Activated CD8-positive, alpha-beta T cell treated with anti-CD3 and anti-CD28 coated beads for 36 hours (primary cell): ENCODE measurements at regions not wholly inside any gene's neighbourhood (a gene's known extent, or its start where the extent isn't known, plus 50 kb on each side); places are given as distances from the start of the nearest gene placed in this dataset.

Source experiments
- ATAC-seq: fragments of 200-7000 bp; cut with Tn5 transposase; one replicate; pipeline ENCODE4 v1.10.0; 2021; ENCODE audit warnings: mild to moderate bottlenecking, moderate library complexity
- CTCF ChIA-PET: fragments of 350-600 bp; sonication (Branson Sonifier 250); formaldehyde crosslinking; loops from one replicate; lab custom pipeline; 2021; ENCODE audit warnings: antibody characterized with exemption; lab: Charles Lee
- POLR2A ChIA-PET: fragments of 350-600 bp; sonication (Branson Sonifier 250); formaldehyde crosslinking; loops from one replicate; lab custom pipeline; 2021; ENCODE audit warnings: antibody characterized with exemption; lab: Charles Lee
- DNase-seq: peaks from one replicate; pipeline ENCODE4 v3.0.0-alpha.2; 2020
- H3K27ac Mint-ChIP-seq: one replicate; pipeline ENCODE4 v1.8.0; 2021; ENCODE audit warnings: mild to moderate bottlenecking, mixed read lengths
- H3K27me3 Mint-ChIP-seq: one replicate; pipeline ENCODE4 v1.8.0; 2021; ENCODE audit warnings: mixed read lengths
- H3K36me3 Mint-ChIP-seq: one replicate; pipeline ENCODE4 v1.8.0; 2021; ENCODE audit warnings: low read depth, mixed read lengths
- H3K4me1 Mint-ChIP-seq: one replicate; pipeline ENCODE4 v1.8.0; 2021; ENCODE audit warnings: low read depth, mixed read lengths
- H3K4me3 Mint-ChIP-seq: one replicate; pipeline ENCODE4 v1.8.0; 2021; ENCODE audit warnings: mild to moderate bottlenecking, moderate library complexity, mixed read lengths
- H3K9me3 Mint-ChIP-seq: one replicate; pipeline ENCODE4 v1.8.0; 2021; ENCODE audit warnings: mixed read lengths
- CTCF ChIP-seq: fragments of 200-600 bp; IDR thresholded peaks from one replicate; pipeline ENCODE4 v1.8.0; 2022; ENCODE audit warnings: antibody characterized with exemption, mild to moderate bottlenecking
- intact Hi-C: fragments of 100-400 bp; cut with micrococcal nuclease; formaldehyde crosslinking; loops from one replicate; pipeline ENCODE4 v1.10.0; 2022

DNA sequence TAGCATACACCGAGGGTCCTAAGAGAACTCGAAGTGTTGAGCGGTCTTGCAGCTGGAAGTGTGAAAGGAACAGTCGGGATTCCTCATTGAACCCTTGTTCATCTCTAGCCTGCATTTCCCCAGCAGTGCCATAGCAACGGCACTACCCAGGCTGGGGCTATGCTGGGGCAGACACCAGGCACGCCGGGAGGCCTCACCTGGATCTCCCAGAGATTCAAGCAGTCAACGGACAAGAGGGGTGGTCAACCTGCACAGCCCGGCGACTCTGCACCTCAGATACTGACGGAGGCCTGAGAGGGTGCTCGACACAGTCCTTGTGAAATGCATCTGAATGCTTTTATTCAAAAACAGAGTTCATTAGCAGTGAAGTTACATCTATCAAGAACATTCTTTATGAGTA, 604.2 kb downstream of the GALR1 start:
- intact Hi-C loops, result no loop called here
- POLR2A ChIA-PET, result no interaction called here
- DNase-seq, result no peak

DNA sequence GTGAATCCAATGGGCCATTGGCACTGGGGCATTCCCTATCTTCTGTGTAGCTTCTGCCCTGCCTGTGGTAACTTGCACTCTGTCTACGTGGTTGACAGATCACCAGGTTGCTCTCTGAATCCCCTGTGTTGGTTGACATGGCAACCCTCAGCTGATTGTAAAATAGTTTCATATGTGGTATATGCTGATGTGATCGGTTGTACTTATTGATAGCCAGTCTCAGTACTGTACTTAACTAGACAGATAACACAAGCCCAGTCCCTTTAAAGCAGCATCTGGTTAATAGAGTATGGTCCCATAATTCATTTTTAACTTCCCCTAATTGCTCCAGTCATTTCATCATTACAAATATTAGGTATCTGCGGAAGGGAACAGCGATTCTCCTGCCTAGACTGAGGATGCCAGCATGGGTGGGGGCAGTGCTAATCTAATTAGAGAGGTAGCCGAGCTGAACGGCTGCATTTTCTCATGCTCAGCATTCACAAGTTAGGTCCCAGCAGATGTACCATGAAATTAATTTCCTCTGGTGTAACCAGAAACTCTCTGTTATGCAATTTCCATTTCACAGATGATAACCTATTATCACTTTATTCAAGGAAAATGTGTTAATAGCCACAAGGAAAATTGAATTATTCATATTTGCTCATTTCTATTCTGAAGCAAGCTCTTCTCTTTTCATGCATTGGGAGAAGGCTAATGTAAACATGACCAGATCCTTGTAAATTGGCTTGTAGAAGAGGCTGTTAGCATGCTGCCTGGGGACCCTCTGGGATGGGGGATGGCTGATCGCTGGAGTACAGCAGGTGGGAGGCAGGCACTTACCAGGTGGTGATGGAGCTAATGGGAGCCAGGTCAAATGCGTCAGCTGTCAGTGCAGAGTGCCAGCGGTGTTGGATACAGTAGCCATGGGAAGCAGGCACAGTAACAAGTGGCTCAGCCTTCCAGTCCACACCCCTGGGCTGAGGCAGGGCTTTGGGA, 608.3 kb downstream of the GALR1 start:
- intact Hi-C loops, result no loop called here
- H3K27me3 Mint-ChIP-seq, result peaks cover 4% of the 10 kb centered on the region
- TF ChIP-seq CTCF, result no peak
- H3K9me3 Mint-ChIP-seq, result no peaks in the 10 kb centered on the region
- no peaks in the 10 kb centered on the region for H3K36me3 Mint-ChIP-seq
- H3K4me1 Mint-ChIP-seq, result no peaks in the 10 kb centered on the region
- CTCF ChIA-PET, result no interaction called here
- no peak for ATAC-seq
- no peak for DNase-seq
- no peak overlapping the region for H3K4me3 Mint-ChIP-seq
- POLR2A ChIA-PET, result no interaction called here
- no peak overlapping the region for H3K27ac Mint-ChIP-seq

More for the DNA sequence above, 604.2 kb downstream of the GALR1 start:
- H3K27ac Mint-ChIP-seq, result no peak overlapping the region
- no peak overlapping the region for H3K4me3 Mint-ChIP-seq
- peaks cover 6% of the 10 kb centered on the region for H3K27me3 Mint-ChIP-seq
- no peaks in the 10 kb centered on the region for H3K9me3 Mint-ChIP-seq
- no peak for ATAC-seq
- H3K36me3 Mint-ChIP-seq, result no peaks in the 10 kb centered on the region
- CTCF ChIA-PET, result no interaction called here
- no peak for TF ChIP-seq CTCF
- H3K4me1 Mint-ChIP-seq, result no peaks in the 10 kb centered on the region

GRCh38 chr18:77859634-77860033, 610.0 kb downstream of the GALR1 start:
- ChIA-PET POLR2A (no interaction called here), CTCF (no interaction called here)
- H3K9me3 Mint-ChIP-seq, result no peaks in the 10 kb centered on the region
- ATAC-seq, result no peak
- intact Hi-C loops, result no loop called here
- H3K36me3 Mint-ChIP-seq, result no peaks in the 10 kb centered on the region
- no peak overlapping the region for H3K27ac Mint-ChIP-seq
- no peak overlapping the region for H3K4me3 Mint-ChIP-seq
- H3K4me1 Mint-ChIP-seq, result no peaks in the 10 kb centered on the region
- H3K27me3 Mint-ChIP-seq, result peaks cover under 1% of the 10 kb centered on the region
- no peak for TF ChIP-seq CTCF
- no peak for DNase-seq

DNA sequence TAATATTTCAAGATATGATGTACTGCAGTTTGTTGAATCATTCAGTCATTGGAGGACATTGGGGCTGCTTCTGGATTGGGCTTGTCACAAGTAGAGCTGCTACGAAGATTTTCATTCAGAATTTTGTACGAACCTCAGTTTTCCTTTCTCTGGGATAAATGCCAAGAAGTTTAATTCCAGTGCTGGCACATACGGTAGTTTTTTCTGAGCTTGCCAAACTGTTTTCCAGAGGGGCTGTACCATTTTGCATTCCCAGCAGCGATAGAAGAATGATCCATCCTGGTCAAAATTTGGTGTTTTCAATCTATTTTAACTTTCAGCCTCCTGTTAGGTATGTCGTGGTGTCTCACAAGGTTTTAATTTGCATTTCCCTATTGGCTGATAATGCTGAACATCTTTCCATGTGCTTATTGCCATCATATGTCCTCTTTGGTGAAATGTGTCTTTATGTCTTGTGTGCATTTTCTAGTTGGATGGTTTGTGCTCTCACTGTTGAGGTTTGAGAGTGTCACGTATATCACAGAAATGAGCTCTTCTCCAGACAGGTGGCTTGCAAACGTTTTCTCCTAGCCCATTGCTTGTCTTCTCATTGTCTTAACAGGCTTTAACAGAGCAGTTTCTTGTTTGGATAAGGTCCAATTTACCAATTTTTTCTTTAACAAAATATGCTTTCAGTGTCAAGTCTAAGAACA, 612.6 kb downstream of the GALR1 start:
- ChIA-PET POLR2A (interaction anchor here (0.6 kb wide), 1 partner anchor 78 kb away, joined by 3 read pairs; no protein-coding TSS in a partner anchor), CTCF (no interaction called here)
- H3K9me3 Mint-ChIP-seq, result no peaks in the 10 kb centered on the region
- H3K27ac Mint-ChIP-seq, result no peak overlapping the region
- TF ChIP-seq CTCF, result no peak
- DNase-seq (no peak), ATAC-seq (no peak)
- intact Hi-C loops, result no loop called here
- H3K36me3 Mint-ChIP-seq, result no peaks in the 10 kb centered on the region
- H3K4me3 Mint-ChIP-seq, result no peak overlapping the region
- no peaks in the 10 kb centered on the region for H3K27me3 Mint-ChIP-seq
- H3K4me1 Mint-ChIP-seq, result no peaks in the 10 kb centered on the region

- Mint-ChIP-seq H3K27ac (no peak overlapping the region), H3K9me3 (no peaks in the 10 kb centered on the region), H3K27me3 (peaks cover 2% of the 10 kb centered on the region), H3K36me3 (no peaks in the 10 kb centered on the region), H3K4me1 (no peaks in the 10 kb centered on the region), H3K4me3 (no peak overlapping the region)
- intact Hi-C loops, result no loop called here
- ChIA-PET POLR2A (interaction anchor here (1.2 kb wide), 1 partner anchor 14 kb away, joined by 4 read pairs; no protein-coding TSS in a partner anchor), CTCF (no interaction called here)
- TF ChIP-seq CTCF, result no peak
- no peak for DNase-seq
- no peak for ATAC-seq
Observed at GRCh38 chr18:77865853-77866252, 616.2 kb downstream of the GALR1 start.
